ENCODE measurements at regions not wholly inside any gene's neighbourhood (a gene's known extent, or its start where the extent isn't known, plus 50 kb on each side); places are given as distances from the start of the nearest gene placed in this dataset.

DNA sequence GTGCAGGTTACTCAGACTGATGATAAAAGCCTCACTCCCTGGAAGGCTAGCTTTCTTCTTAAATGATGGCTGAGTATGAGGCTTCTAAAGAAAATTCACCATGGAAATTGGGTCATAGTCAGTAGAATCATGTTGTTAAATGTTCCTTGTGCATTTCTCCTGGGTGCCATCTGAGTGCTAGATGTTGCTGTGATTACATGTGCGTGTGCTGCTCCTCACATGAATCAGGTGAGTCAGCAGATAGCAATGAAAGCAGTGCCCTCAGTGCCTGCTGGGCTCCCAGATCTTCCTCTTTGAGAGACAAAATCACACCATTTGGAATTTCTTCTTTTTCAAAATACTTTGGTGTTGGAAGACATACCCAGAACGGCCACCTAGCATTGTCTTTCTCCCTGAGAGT lies 331.7 kb downstream of the XPNPEP1 start (continued):
- TF ChIP-seq, protein P1, sequence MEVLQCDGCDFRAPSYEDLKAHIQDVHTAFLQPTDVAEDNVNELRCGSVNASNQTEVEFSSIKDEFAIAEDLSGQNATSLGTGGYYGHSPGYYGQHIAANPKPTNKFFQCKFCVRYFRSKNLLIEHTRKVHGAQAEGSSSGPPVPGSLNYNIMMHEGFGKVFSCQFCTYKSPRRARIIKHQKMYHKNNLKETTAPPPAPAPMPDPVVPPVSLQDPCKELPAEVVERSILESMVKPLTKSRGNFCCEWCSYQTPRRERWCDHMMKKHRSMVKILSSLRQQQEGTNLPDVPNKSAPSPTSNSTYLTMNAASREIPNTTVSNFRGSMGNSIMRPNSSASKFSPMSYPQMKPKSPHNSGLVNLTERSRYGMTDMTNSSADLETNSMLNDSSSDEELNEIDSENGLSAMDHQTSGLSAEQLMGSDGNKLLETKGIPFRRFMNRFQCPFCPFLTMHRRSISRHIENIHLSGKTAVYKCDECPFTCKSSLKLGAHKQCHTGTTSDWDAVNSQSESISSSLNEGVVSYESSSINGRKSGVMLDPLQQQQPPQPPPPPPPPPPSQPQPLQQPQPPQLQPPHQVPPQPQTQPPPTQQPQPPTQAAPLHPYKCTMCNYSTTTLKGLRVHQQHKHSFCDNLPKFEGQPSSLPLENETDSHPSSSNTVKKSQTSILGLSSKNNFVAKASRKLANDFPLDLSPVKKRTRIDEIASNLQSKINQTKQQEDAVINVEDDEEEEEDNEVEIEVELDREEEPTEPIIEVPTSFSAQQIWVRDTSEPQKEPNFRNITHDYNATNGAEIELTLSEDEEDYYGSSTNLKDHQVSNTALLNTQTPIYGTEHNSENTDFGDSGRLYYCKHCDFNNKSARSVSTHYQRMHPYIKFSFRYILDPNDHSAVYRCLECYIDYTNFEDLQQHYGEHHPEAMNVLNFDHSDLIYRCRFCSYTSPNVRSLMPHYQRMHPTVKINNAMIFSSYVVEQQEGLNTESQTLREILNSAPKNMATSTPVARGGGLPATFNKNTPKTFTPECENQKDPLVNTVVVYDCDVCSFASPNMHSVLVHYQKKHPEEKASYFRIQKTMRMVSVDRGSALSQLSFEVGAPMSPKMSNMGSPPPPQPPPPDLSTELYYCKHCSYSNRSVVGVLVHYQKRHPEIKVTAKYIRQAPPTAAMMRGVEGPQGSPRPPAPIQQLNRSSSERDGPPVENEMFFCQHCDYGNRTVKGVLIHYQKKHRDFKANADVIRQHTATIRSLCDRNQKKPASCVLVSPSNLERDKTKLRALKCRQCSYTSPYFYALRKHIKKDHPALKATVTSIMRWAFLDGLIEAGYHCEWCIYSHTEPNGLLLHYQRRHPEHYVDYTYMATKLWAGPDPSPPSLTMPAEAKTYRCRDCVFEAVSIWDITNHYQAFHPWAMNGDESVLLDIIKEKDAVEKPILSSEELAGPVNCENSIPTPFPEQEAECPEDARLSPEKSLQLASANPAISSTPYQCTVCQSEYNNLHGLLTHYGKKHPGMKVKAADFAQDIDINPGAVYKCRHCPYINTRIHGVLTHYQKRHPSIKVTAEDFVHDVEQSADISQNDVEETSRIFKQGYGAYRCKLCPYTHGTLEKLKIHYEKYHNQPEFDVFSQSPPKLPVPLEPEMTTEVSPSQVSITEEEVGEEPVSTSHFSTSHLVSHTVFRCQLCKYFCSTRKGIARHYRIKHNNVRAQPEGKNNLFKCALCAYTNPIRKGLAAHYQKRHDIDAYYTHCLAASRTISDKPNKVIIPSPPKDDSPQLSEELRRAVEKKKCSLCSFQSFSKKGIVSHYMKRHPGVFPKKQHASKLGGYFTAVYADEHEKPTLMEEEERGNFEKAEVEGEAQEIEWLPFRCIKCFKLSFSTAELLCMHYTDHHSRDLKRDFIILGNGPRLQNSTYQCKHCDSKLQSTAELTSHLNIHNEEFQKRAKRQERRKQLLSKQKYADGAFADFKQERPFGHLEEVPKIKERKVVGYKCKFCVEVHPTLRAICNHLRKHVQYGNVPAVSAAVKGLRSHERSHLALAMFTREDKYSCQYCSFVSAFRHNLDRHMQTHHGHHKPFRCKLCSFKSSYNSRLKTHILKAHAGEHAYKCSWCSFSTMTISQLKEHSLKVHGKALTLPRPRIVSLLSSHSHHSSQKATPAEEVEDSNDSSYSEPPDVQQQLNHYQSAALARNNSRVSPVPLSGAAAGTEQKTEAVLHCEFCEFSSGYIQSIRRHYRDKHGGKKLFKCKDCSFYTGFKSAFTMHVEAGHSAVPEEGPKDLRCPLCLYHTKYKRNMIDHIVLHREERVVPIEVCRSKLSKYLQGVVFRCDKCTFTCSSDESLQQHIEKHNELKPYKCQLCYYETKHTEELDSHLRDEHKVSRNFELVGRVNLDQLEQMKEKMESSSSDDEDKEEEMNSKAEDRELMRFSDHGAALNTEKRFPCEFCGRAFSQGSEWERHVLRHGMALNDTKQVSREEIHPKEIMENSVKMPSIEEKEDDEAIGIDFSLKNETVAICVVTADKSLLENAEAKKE (CRISPR knock-in tag; IDR thresholded peaks at IDR 0.05) = no peak
- TF ChIP-seq EZH2phosphoT487 (IDR thresholded peaks at IDR 0.05; ENCODE audit: unreplicated experiment) (no peak), STAT1 (IDR thresholded peaks at IDR 0.05; ENCODE audit: unreplicated experiment) (no peak), POLR2AphosphoS5 (IDR thresholded peaks at IDR 0.05; ENCODE audit: low read depth) (no peak), NANOG (IDR thresholded peaks at IDR 0.05; ENCODE audit: borderline replicate concordance) (no peak), JUNB (IDR thresholded peaks at IDR 0.05; ENCODE audit: unreplicated experiment) (no peak), ZNF114 (CRISPR knock-in tag; IDR thresholded peaks at IDR 0.05) (no peak)

DNA sequence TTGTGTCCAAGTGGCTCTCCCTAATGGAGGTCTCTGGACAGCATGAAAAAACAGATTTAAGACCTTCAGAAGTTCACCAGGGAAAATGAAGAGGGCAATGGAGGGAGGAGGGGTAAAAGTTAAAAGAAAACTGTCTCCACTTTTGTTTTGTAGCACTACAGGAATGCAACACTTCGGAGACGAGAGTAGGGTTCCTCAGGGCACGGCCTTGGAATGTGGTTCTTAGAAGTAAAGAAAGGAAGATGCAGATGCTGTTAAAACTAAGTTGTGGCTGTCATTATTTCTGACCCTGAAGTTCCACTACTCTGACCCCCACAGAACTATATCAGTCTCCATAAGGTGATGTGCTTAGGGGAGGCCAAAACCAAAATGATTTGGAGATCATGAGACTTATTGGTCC lies 335.1 kb downstream of the XPNPEP1 start:
- H3K4me1 Mint-ChIP-seq = peaks cover 4% of the 10 kb centered on the region
- H3K9me3 Mint-ChIP-seq = no peaks in the 10 kb centered on the region; the same call in 2 of the 3 replicates

More for the DNA sequence above, 335.1 kb downstream of the XPNPEP1 start:
- no peak overlapping the region for H3K4me3 ChIP-seq
- peak; percentile 62; the same call in 2 of the 3 replicates for ATAC-seq
- Mint-ChIP-seq H3K27ac (no peak overlapping the region), H3K27me3 (ENCODE audit: insufficient read depth, low read depth, poor library complexity) (no peaks in the 10 kb centered on the region), H3K4me3 (no peak overlapping the region), H3K36me3 (ENCODE audit: low read depth) (no peaks in the 10 kb centered on the region)
- H3K4me1 ChIP-seq (ENCODE audit: insufficient read depth) = no peaks in the 10 kb centered on the region
- no peak overlapping the region for H2AFZ ChIP-seq
- peaks cover 5% of the 10 kb centered on the region; the same call in 1 of the 2 replicates for H3K9me2 ChIP-seq (ENCODE audit: insufficient read depth)
- H4K20me1 ChIP-seq (replicated peaks; ENCODE audit: insufficient read depth) = no peaks in the 10 kb centered on the region
- TF ChIP-seq STAT1 (IDR thresholded peaks at IDR 0.05; ENCODE audit: unreplicated experiment) (no peak), ZNF331 (CRISPR knock-in tag; IDR thresholded peaks at IDR 0.05; ENCODE audit: low read depth) (no peak), JUNB (IDR thresholded peaks at IDR 0.05; ENCODE audit: unreplicated experiment) (no peak), ZNF114 (CRISPR knock-in tag; IDR thresholded peaks at IDR 0.05) (no peak), CREB1 (CRISPR knock-in tag; IDR thresholded peaks at IDR 0.05; ENCODE audit: low read depth) (no peak)
- no peak overlapping the region for H3K4me2 ChIP-seq
- H3K27me3 ChIP-seq (ENCODE audit: insufficient read depth) = no peaks in the 10 kb centered on the region
- no peak overlapping the region for H3K27ac ChIP-seq (ENCODE audit: low read depth)
- H3K36me3 ChIP-seq (ENCODE audit: insufficient read depth) = no peaks in the 10 kb centered on the region
- DNase-seq (ENCODE audit: low spot score) = peak; percentile 59
- no peaks in the 10 kb centered on the region for H3K79me2 ChIP-seq (replicated peaks; ENCODE audit: insufficient read depth)
- H3F3A ChIP-seq (replicated peaks; ENCODE audit: low read depth) = no peaks in the 10 kb centered on the region

Measured in GM23338 (cell line).